GM13977 (cell line): ENCODE measurements at regions not wholly inside any gene's neighbourhood (a gene's known extent, or its start where the extent isn't known, plus 50 kb on each side); places are given as distances from the start of the nearest gene placed in this dataset.
"Not testable (repeated sequence)": the region's sequence is repeated elsewhere in the genome, so short reads cannot be mapped to it uniquely, and the experiment has no call there.

Experiments
- DNase-seq: peaks from one replicate; pipeline ENCODE4 v3.0.0; 2012; ENCODE audit warnings: low spot score
- CTCF ChIP-seq: IDR thresholded peaks from 2 replicates; pipeline ENCODE4 v1.5.1; 2012; ENCODE audit warnings: mild to moderate bottlenecking, control low read depth; ENCODE audit not compliant: insufficient read depth; ENCODE audit errors: extremely low read depth, missing control alignments
- in situ Hi-C: fragments of 300-500 bp; cut with MboI; formaldehyde crosslinking; loops from one replicate; pipeline ENCODE4 v1.12.0; 2022; ENCODE audit warnings: low sequenced_read_pairs, low pct_unique_long_range_greater_than_20kb, mixed read lengths, inconsistent platforms; ENCODE audit not compliant: unreplicated experiment

GRCh38 chr6:54525731-54526130 lies 217.5 kb downstream of the TINAG start:
- TF ChIP-seq CTCF = no peak
- no peak for DNase-seq
- in situ Hi-C loops = no loop called here

- no peak for TF ChIP-seq CTCF
- in situ Hi-C loops = no loop called here
- DNase-seq = no peak
These were observed 225.3 kb downstream of the TINAG start for GRCh38 chr6:54533567-54533966.

- DNase-seq = no peak
- no peak for TF ChIP-seq CTCF
- in situ Hi-C loops = no loop called here
These were observed 227.3 kb downstream of the TINAG start for GRCh38 chr6:54535568-54535967.

- no peak for DNase-seq
- in situ Hi-C loops = no loop called here
- TF ChIP-seq CTCF = no peak
These were observed 233.3 kb downstream of the TINAG start for GRCh38 chr6:54541541-54541940.

- TF ChIP-seq CTCF = no peak
- in situ Hi-C loops = no loop called here
- DNase-seq = no peak
These were observed 250.9 kb downstream of the TINAG start for GRCh38 chr6:54559136-54559535.

- in situ Hi-C loops, DNase-seq: not testable (repeated sequence)
These were observed 255.9 kb downstream of the TINAG start for GRCh38 chr6:54564188-54564587.

GRCh38 chr6:54574671-54575070 lies 266.4 kb downstream of the TINAG start:
- DNase-seq = no peak
- no peak for TF ChIP-seq CTCF
- in situ Hi-C loops = no loop called here

- no peak for TF ChIP-seq CTCF
- in situ Hi-C loops = no loop called here
These were observed 268.3 kb upstream of the FAM83B start for GRCh38 chr6:54578261-54578660.

More at GRCh38 chr6:54578261-54578660, 268.3 kb upstream of the FAM83B start:
- DNase-seq = no peak
